Panc1 (cell line): ENCODE measurements at regions not wholly inside any gene's neighbourhood (a gene's known extent, or its start where the extent isn't known, plus 50 kb on each side); places are given as distances from the start of the nearest gene placed in this dataset.

Source experiments
- POLR2AphosphoS5 ChIP-seq: IDR thresholded peaks from 2 replicates; pipeline ENCODE4 v1.6.1; 2012; ENCODE audit warnings: mild to moderate bottlenecking, low read depth, low read length, moderate library complexity
- SIN3A ChIP-seq: IDR thresholded peaks from 2 replicates; pipeline ENCODE4 v1.6.1; 2012; ENCODE audit warnings: low read depth, mild to moderate bottlenecking, low read length, moderate library complexity, borderline replicate concordance; ENCODE audit not compliant: insufficient read depth
- TF ChIP-seq, protein P1 (sequence below): fragments of 450-650 bp; IDR thresholded peaks from 2 replicates; pipeline ENCODE4 v1.5.1; 2017; ENCODE audit warnings: mild to moderate bottlenecking
- TF ChIP-seq, protein P2 (sequence below), 2 experiments: IDR thresholded peaks; 2 replicates each; pipeline ENCODE4 v1.6.1; 2011 to 2012; ENCODE audit warnings: low read depth in 2 of 2, control low read depth in 1 of 2, low read length in 1 of 2, mild to moderate bottlenecking in 1 of 2, moderate library complexity in 1 of 2; ENCODE audit not compliant: insufficient read depth in 1 of 2

DNA sequence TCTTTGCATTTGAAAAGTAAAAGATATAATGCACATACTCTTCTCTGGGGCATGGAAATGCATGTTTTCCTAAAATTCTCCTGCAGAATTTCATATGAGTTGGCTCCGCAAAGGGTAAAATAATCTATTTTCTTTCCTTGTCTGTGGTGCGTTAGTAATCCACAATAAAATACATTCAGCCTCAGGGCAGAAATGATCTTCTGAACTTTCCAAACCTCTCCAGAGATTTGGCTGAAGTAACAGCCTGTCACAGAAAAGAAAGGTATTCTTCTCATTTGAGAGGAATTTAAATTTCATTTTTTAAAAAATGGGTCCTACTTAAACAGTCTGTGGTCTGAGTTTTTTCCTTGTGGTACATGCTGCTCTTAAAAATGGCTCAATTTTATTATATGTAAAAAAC, 182.7 kb upstream of the DCBLD2 start:
- TF ChIP-seq, protein P1, sequence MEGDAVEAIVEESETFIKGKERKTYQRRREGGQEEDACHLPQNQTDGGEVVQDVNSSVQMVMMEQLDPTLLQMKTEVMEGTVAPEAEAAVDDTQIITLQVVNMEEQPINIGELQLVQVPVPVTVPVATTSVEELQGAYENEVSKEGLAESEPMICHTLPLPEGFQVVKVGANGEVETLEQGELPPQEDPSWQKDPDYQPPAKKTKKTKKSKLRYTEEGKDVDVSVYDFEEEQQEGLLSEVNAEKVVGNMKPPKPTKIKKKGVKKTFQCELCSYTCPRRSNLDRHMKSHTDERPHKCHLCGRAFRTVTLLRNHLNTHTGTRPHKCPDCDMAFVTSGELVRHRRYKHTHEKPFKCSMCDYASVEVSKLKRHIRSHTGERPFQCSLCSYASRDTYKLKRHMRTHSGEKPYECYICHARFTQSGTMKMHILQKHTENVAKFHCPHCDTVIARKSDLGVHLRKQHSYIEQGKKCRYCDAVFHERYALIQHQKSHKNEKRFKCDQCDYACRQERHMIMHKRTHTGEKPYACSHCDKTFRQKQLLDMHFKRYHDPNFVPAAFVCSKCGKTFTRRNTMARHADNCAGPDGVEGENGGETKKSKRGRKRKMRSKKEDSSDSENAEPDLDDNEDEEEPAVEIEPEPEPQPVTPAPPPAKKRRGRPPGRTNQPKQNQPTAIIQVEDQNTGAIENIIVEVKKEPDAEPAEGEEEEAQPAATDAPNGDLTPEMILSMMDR, result no peak
- TF ChIP-seq POLR2AphosphoS5 (no peak), SIN3A (no peak)
- TF ChIP-seq, protein P2, sequence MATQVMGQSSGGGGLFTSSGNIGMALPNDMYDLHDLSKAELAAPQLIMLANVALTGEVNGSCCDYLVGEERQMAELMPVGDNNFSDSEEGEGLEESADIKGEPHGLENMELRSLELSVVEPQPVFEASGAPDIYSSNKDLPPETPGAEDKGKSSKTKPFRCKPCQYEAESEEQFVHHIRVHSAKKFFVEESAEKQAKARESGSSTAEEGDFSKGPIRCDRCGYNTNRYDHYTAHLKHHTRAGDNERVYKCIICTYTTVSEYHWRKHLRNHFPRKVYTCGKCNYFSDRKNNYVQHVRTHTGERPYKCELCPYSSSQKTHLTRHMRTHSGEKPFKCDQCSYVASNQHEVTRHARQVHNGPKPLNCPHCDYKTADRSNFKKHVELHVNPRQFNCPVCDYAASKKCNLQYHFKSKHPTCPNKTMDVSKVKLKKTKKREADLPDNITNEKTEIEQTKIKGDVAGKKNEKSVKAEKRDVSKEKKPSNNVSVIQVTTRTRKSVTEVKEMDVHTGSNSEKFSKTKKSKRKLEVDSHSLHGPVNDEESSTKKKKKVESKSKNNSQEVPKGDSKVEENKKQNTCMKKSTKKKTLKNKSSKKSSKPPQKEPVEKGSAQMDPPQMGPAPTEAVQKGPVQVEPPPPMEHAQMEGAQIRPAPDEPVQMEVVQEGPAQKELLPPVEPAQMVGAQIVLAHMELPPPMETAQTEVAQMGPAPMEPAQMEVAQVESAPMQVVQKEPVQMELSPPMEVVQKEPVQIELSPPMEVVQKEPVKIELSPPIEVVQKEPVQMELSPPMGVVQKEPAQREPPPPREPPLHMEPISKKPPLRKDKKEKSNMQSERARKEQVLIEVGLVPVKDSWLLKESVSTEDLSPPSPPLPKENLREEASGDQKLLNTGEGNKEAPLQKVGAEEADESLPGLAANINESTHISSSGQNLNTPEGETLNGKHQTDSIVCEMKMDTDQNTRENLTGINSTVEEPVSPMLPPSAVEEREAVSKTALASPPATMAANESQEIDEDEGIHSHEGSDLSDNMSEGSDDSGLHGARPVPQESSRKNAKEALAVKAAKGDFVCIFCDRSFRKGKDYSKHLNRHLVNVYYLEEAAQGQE (IDR thresholded peaks at IDR 0.05; ENCODE audit: insufficient read depth in 1 of 2, low read depth in 2 of 2, low read length in 1 of 2), result no peak
